Left colon (tissue), 2 donors: ENCODE measurements at regions not wholly inside any gene's neighbourhood (a gene's known extent, or its start where the extent isn't known, plus 50 kb on each side); places are given as distances from the start of the nearest gene placed in this dataset.
"Not testable (repeated sequence)": the region's sequence is repeated elsewhere in the genome, so short reads cannot be mapped to it uniquely, and the experiment has no call there.

Source experiments
- ATAC-seq: fragments of 200-7000 bp; cut with Tn5 transposase; one replicate; pipeline ENCODE4 v1.9.1; 2020; ENCODE audit warnings: mild to moderate bottlenecking, moderate library complexity
- DNase-seq, 2 donors: peaks; one replicate each; pipeline ENCODE4 v3.0.0-alpha.2; 2020
- intact Hi-C, 2 donors: fragments of 100-400 bp; cut with DNase I in 1 of 2; cut with micrococcal nuclease in 1 of 2; formaldehyde crosslinking; loops; one replicate each; pipeline versions ENCODE4 v1.11.2 to v1.14.0; 2022; cut with DNase I, micrococcal nuclease
- donor health status: DM: no; HTN: no; CAD: no.
- donor health status: DM: yes; HTN: yes; CAD: no.

GRCh38 chr20:24840121-24840713 lies 108.9 kb upstream of the CST7 start:
- intact Hi-C loops: no loop called here
- no peak for DNase-seq
- no peak for ATAC-seq

GRCh38 chr20:24842274-24842917 lies 106.7 kb upstream of the CST7 start:
- intact Hi-C loops: no loop called here
- peak; percentile 7 to 36 for DNase-seq
- no peak for ATAC-seq

- intact Hi-C loops: no loop called here
- ATAC-seq: peak; percentile 18
- no peak for DNase-seq
Measured at GRCh38 chr20:24842918-24843715, 106.0 kb upstream of the CST7 start.

GRCh38 chr20:24850176-24850575 lies 98.9 kb upstream of the CST7 start:
- intact Hi-C loops: no loop called here
- ATAC-seq: no peak
- no peak for DNase-seq

DNA sequence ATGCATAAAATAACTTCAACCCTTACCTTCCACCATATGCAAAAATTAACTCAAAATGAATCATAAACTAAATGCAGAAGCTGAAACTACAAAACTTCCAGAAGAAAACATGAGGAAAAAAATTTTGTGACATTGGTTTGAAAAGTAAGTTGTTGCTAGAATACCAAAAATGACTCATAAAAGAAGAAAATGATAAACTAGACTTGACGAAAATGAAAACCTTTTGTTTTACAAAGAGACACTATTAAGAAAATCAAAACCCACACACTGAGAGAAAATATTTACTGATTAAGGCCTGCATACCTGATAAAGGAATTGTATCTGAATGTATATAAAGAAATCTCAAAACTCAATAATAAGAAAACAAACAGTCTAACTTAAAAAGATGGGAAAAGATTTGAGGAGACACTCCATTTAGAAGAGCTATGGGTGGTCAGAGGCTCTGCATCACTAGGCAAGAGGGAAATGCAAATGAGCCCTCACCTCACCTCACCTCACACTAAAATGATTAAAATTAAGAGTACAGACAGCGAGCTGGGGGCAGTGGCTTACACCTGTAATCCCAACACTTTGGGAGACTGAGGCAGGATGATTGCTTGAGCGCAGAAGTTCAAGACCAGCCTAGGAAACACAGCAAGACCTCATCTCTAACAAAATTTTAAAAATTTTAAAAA lies 97.6 kb upstream of the CST7 start:
- no peak for DNase-seq
- ATAC-seq: no peak
- intact Hi-C loops: no loop called here

DNA sequence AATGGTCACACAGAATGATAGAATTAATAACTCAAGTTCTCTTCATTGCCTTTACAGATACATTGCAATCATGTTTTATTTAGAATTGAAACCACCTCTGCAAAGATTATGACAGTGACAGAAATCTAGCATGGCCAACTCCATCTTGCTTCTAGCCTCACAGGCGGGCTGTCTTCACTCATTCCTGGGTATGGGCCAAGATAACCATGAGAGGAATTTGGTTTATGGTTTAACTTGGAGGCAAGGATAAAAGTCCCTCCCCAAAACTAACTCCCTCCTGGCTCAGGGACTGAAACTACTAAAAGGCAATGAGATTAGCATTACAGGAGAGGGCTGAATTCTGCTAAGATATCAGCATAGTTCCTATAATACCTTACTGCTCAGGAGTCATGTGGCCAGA lies 95.2 kb upstream of the CST7 start:
- DNase-seq (no peak), ATAC-seq (no peak)
- intact Hi-C loops: no loop called here

GRCh38 chr20:24855848-24856247 lies 93.2 kb upstream of the CST7 start:
- intact Hi-C loops: no loop called here
- no peak for DNase-seq
- ATAC-seq: no peak

DNA sequence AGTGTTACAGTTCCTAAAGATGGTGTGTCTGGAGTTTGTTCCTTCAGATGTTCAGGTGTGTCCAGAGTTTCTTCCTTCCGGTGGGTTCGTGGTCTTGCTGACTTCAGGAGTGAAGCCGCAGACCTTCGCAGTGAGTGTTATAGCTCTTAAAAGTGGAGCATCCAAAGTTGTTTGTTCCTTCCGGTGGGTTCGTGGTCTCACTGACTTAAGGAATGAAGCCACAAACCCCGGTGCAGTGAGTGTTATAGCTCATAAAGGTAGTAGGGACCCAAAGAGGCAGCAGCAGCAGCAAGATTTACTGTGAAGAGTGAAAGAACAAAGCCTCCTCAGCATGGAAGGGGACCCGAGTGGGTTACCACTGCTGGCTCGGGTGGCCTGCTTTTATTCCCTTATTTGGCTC lies 90.6 kb upstream of the CST7 start:
- ATAC-seq, DNase-seq, intact Hi-C loops: not testable (repeated sequence)

- no peak for ATAC-seq
- no peak for DNase-seq
- intact Hi-C loops: no loop called here
Measured at GRCh38 chr20:24859539-24859938, 89.5 kb upstream of the CST7 start.

DNA sequence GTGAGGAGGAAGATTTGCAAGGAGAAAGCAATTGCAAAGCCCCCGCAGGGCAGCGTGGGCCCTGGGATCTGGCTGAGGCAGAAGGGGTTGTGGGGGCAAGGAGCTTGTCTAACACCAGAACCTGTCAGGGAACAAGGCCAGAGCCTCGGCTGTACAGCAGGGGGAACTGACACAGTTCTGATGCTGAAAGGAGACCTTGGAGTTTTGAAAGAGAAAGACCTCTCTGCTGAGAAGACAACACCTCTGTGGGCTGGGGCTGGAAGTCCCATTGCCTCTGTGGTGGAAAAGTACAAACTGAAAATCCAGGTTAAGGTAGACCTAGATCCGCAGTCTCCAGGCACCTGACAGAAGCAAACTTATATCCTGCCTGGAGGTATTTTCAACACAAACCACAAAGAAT lies 86.9 kb upstream of the CST7 start:
- DNase-seq (no peak), ATAC-seq (no peak)
- intact Hi-C loops: no loop called here

- intact Hi-C loops: no loop called here
- DNase-seq (no peak), ATAC-seq (no peak)
Measured at GRCh38 chr20:24862606-24863005, 86.5 kb upstream of the CST7 start.

- DNase-seq (no peak), ATAC-seq (no peak)
- intact Hi-C loops: no loop called here
Measured at GRCh38 chr20:24863356-24863755, 85.7 kb upstream of the CST7 start.

DNA sequence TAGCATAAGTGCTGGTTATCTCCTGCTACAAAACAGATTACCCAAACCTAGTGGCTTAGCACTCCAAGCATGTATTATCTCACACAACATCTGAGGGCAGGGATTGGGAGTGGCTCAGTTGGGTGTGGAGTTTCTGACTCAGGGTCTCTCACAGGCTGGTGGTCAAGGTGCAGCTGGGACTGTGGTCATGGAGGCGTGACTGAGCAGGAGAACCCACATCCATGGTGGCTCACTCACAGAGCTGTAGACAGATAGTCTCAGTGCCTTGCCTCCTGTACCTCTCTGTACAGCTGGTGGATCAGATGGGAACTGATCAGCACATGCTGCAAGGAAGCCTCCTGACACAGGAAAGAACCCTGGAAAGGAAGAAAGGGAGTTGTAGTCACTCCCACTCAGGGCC lies 83.1 kb upstream of the CST7 start:
- intact Hi-C loops: no loop called here
- DNase-seq: no peak
- no peak for ATAC-seq

DNA sequence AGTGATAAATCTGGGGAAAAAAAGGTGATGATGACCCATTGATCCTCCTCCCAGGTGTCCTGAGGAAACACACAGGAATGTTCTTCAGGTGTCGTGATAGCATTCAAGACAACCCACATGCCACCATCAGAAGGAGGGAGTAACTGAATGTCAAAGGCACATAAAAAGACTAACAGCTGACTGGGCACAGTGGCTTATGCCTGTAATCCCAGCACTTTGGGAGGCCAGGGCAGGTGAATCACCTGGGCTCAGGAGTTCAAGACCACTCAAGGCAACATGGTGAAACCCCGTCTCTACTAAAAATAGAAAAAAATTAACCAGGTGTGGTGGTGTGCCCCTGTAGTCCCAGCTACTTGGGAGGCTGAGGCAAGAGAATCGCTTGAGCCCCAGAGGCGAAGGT lies 82.3 kb upstream of the CST7 start:
- DNase-seq (no peak), ATAC-seq (no peak)
- intact Hi-C loops: no loop called here

DNA sequence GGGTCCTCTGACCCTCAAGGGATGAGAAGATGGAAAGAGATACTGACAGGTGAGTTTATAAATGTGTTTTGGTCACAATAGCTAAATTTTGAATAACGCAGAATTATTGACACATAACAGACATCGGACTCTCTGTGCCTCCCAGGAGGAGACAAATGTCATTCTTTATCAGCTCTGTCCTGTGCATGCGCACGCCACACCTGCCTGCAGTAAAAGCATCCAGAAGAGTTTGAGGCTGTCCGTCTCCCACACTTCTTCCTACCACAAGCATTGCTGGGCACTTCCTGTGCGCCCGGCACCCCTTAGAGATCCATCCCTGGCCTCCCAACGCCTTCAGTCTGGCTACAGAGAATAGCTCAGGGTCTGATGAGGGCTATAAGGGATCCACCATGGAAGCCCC lies 81.5 kb upstream of the CST7 start:
- DNase-seq: no peak
- intact Hi-C loops: no loop called here
- ATAC-seq: no peak

DNA sequence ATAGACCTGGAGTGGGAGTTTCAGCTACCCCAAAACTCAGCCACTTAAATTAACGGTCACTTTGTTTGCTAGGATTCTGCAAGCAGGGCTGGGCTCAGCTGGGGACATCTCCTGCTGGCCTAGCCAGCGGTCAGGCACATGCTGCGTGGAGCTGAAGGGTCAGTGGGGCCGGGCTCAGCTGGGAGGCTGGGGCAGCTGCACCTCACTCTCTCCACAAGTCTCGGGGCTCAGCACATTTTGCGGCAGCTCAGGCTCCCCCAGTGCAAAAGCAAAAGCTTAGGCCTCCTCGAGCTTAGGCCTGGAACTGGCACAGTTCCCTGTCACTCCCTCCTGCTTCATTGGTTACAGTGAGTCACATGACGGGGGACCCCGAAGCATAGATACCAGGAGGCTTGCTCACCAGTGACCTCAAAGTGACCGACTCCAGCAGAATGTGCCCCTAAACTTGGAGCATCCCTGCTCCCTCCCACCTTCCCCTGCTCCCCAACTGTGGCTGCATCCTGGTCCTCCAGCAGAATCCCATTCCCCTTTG lies 80.6 kb upstream of the CST7 start:
- no peak for ATAC-seq
- DNase-seq: no peak
- intact Hi-C loops: no loop called here

DNA sequence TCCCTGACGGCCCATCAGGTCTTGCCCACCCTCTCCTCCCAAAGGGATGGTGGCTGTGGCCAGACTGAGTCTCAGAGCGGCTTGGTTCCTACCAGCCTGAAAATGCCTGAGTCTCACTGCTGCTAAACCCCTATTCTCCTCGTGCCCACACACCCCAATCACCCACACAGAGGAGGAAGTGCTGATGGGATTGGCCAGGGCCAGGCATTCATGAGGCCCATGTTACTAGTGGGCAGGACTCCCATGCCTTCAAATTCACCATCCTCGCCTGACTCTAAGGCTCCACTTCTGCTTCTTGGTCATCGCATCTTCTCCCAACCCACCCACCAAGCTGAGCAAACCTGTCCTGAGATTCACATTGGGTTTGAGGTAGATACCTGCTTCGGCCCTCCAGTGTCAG lies 80.1 kb upstream of the CST7 start:
- intact Hi-C loops: no loop called here
- ATAC-seq: no peak
- no peak for DNase-seq

GRCh38 chr20:24870057-24870456 lies 79.0 kb upstream of the CST7 start:
- DNase-seq: no peak
- intact Hi-C loops: no loop called here
- ATAC-seq: no peak

GRCh38 chr20:24870881-24871280 lies 78.2 kb upstream of the CST7 start:
- ATAC-seq: no peak
- no peak for DNase-seq
- intact Hi-C loops: no loop called here
